Dedifferentiated amniotic fluid mesenchymal stem cell (primary cell): ENCODE measurements at regions not wholly inside any gene's neighbourhood (a gene's known extent, or its start where the extent isn't known, plus 50 kb on each side); places are given as distances from the start of the nearest gene placed in this dataset.

Experiments
- DNase-seq: peaks from one replicate; pipeline ENCODE4 v3.0.0-alpha.2; 2016; ENCODE audit errors: extremely low spot score

DNA sequence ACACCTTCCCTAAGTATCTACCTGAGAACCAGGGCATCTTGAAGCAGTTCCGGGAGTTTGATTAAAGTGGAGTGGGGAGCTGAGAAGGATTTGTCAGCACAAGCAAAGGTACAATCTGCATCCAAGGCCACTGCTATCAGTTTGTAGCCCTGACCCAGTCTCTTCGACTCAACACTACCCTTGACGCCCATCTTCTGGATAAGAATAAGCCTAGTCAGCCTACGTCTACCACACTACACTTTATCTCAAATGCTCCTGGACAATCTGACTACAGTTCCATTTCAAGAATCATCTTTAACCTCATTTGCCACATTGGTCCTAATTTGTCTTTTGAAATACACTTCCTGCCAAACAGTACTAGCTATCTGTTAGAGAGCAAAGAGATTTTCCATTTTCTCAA lies 134.1 kb upstream of the C1GALT1 start:
- no peak for DNase-seq

GRCh38 chr7:7051206-7051877 lies 131.0 kb upstream of the C1GALT1 start:
- DNase-seq = no peak

DNA sequence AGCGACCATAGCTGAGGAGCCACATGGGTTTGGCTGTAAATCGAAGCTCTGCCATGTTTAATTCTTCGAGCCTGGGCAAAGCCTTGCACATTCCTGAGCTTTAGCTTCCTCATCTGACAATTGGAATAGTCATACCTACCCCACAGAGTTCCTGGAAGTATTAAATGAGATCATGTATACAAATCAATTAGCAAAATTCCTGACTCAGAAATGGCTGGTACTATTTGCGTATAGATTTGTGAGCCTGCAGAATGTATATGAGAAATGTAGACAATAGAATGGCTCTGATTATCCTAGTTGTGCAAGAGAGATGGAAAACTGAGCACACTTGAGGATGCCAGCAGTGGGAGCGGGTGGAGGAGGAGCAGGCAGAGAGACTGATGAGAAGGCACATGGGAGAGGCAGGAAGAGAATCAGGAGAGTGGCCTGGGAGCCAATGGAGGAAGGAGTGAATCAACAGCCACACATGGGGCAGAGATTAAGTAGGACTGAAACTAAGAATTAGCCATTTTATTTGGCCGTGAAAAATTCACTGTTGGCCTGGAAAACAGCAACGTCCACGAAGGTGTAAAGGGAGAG lies 128.0 kb upstream of the C1GALT1 start:
- no peak for DNase-seq

- no peak for DNase-seq
Observed at GRCh38 chr7:7060828-7061599, 121.3 kb upstream of the C1GALT1 start.

DNA sequence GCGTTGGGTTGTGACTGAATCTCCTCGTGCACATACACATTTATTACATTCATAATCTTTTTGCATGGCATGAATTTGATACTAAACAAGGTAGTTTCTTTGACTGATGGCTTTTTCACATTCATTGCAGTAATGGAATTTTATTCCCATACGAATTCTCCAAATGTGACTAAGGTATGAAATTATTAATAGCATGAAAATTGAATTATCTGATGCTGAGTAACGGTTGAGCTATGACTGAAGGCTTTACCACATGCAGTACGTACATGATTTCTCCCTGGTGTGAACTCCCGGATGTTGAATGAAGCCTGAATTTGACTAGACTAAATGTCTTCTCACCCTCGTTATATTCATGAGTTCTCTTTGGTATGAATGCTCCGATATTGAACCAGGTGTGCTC lies 104.4 kb upstream of the C1GALT1 start:
- no peak for DNase-seq

DNA sequence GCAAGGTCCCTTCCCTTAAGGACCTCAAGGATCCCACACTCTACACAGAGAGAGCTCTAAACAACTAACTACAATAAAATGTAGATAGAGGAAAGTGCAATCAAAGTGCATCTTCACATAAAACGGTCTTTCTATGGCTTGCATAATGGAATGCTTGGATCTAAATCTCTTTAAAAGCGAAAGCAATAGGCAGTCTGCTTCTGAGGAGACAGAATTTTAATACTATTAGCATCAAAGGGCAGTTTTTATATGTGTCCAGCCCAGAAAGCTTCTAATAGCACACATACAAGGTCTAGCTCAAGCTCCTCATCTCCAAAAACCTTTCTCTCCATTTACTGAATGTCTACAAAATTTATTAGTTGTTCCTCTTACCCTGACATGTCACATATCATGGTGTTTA lies 101.5 kb upstream of the C1GALT1 start:
- no peak for DNase-seq

GRCh38 chr7:7090460-7090859 lies 91.9 kb upstream of the C1GALT1 start:
- DNase-seq = no peak

GRCh38 chr7:7098280-7098818 lies 84.0 kb upstream of the C1GALT1 start:
- DNase-seq = no peak

DNA sequence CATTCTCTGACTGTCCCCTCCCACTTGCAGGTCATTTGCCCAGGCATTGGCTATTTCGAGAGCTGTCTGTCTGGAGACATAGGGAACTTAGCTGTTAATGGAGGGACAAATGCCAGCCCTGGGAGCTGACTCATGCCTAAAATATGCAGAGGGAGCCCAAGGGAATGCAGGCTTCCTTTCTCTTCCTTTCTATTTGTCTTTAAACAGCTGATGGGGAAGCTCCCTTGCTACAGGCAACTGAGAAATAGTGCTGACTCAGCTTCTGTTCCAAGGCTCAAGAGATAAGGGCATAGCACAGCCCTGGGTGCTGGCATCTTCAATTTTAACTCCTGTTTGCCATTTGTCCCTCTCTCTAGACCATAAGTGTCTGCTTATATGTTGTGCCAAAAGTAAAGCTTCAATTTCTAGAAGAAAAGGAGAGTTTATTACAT lies 82.7 kb upstream of the C1GALT1 start:
- peak; percentile 75 for DNase-seq

DNA sequence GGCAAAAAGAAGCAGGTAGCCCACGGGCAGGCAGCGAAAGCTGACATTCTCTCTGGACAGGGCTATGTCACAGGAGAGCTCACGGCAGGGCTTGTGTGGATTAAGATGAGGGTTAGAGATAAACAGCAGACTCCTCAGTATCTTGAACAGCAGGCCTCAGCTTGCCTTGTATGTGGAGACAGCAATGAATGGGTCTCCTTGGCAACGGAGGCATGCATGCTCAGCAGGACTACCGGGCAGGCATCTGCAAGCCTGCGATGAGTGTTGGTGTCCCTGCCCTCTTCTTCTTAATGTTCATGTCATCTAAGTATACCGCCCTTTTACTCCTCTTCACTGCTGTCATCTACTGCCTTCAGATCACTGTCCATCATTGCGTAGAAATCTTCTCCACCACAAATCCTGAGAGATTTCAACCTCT lies 81.9 kb upstream of the C1GALT1 start:
- no peak for DNase-seq

DNA sequence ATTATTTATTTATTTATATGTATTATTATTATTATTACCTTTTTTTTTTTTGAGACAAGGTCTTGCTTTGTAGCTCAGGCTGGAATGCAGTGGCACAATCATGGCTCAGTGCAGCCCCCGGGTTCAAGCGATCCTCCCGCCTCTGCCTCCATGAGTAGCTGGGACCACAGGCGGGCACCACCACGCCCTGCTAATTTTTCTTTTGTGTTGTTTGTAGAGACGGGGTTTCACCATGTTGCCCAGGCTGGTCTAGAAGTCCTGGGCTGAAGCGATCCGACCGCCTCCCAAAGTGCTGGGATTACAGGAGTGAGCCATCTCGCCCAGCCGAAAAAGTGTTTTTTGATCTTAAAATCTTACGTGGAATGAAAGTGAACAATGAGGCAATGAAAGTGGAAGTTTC lies 79.4 kb upstream of the C1GALT1 start:
- no peak for DNase-seq

GRCh38 chr7:7103343-7104313 lies 78.7 kb upstream of the C1GALT1 start:
- peak; percentile 78 for DNase-seq

GRCh38 chr7:7104314-7104698 lies 78.0 kb upstream of the C1GALT1 start:
- DNase-seq = no peak

DNA sequence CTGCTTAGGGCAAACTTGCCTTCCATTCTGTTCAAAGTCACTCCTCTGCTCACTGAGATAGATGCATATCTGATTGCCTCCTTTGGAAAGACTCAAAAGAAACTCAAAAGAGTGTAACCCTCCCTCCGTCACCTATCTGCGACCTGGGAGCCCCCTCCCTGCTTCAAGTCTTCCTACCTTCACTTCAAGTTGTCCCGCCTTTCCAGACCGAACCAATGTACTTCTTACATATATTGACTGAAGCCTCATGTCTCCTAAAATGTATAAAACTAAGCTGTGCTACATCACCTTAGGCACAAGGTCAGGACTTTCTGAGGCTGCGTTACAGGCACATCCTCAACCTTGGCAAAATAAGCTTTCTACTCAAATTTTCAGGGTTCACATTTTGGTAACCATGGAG lies 77.4 kb upstream of the C1GALT1 start:
- DNase-seq = no peak

DNA sequence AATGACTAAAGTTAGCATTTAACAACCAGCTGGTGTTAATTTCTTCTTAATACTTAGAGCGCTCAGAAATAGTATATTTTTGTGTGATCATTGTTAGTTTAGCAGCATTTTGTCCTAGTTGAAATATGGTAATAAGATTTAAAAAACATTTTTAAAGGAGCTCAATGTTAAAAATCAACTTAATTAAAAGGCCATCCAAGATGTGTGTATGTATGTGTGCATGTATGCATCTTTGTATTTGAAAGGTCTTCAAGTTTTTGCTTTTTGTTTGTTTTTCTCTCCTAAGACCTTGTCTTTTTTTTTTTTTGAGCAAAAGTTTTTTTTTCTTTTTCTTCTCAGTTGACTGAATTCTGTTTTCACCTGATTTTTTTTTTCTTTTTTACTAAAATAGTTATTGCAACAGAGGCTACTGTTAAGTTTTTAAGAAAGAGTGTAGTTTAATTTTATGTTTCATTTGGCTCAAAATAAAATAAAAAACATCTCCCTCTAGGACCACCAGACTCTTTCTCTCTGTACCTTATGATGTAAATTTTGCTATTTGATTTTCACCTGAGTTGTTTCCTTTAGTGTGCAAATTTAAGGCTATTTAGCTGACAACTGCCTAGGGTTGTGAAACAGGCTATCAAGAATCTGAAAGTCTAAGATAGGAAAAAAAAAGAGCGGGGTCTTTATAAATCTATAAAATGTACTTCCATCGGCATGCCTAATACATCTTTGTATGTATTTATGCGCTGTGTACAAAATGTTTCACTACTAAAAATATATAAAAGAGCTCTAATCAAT lies 76.4 kb upstream of the C1GALT1 start:
- DNase-seq = no peak

DNA sequence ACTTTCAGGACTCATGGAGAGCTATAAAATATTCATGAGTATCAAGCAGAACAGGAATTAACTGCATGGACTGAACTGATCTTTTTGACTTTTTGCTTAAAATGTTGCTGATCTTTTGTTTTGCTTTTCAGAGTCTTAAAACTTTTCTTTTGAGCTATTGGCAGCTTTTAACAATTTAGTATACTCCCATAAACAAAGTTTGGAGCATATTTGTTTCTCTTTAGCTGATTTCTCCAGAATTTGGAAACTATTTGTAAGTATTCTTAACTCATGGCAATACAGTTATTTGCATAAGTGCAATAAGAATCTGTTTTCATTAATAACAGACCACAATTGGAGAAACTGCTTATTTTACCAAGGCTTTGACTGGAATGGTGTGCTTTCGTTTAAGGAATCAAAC lies 73.4 kb upstream of the C1GALT1 start:
- DNase-seq = no peak

DNA sequence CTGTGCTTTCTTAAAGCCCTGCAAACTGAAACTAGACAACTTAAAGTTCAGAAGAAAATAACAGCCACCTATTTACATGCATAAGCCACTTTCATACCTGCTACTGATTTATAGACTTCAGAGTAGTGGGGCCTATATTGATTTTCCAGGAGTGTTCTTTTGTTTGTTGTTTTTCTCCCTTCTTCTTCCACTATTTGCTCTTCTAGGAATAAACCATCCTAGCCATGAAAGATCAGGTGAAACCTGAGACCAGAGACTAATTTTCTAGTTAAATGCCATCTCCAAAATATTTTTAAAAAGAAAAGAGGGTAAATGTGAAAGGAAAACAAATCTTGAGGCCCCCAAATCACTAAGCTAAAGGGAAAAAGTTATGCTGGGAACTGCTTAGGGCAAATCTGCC lies 72.4 kb upstream of the C1GALT1 start:
- DNase-seq = no peak

- peak; percentile 33 for DNase-seq
Observed at GRCh38 chr7:7110706-7111105, 71.6 kb upstream of the C1GALT1 start.

DNA sequence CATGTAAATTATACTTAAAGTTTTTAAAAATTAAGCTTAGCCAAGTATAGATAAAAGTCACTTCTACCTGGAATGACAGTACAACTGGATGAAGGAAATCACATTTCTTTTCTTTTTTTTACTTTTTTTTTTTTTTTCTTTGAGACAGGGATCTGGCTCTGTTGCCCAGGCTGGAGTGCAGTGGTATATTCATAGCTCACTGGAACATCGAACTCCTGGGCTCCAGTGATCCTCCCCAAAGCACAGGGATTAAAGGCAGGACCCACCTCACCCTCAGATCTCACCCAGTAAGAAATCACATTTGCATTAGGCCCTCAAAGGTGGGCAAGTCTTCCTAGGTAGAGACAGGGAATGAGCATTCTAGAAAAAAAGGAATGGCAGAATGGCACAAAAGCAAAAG lies 69.5 kb upstream of the C1GALT1 start:
- DNase-seq = no peak

- no peak for DNase-seq
Observed at GRCh38 chr7:7114575-7115291, 67.6 kb upstream of the C1GALT1 start.
